22Rv1 (cell line): ENCODE measurements at regions not wholly inside any gene's neighbourhood (a gene's known extent, or its start where the extent isn't known, plus 50 kb on each side); places are given as distances from the start of the nearest gene placed in this dataset.

Source experiments
- CTCF ChIP-seq: fragments of 450-650 bp; IDR thresholded peaks from 2 replicates; pipeline ENCODE4 v1.5.1; 2017; ENCODE audit warnings: mild to moderate bottlenecking
- ZFX ChIP-seq: fragments of 450-650 bp; IDR thresholded peaks from 2 replicates; pipeline ENCODE4 v1.6.1; 2017; ENCODE audit warnings: antibody characterized with exemption, borderline replicate concordance

- no peak for TF ChIP-seq CTCF
- TF ChIP-seq ZFX = no peak
These were observed 449.4 kb upstream of the HS6ST1 start for GRCh38 chr2:128768041-128768440.
